PC-9 (cell line): ENCODE measurements at regions not wholly inside any gene's neighbourhood (a gene's known extent, or its start where the extent isn't known, plus 50 kb on each side); places are given as distances from the start of the nearest gene placed in this dataset.

Experiments
- BruUV-seq: library from RNA; stranded (reverse); fragments of 400-500 nt; replicated peaks from 2 replicates; lab custom pipeline; 2021; lab: Mats Ljungman, UMichigan
- CTCF ChIA-PET: fragments of 300-600 bp; sonication (Branson Sonifier 250); formaldehyde crosslinking; loops from one replicate; lab custom pipeline; 2022; ENCODE audit warnings: antibody characterized with exemption; lab: Charles Lee
- POLR2A ChIA-PET: fragments of 300-600 bp; sonication (Branson Sonifier 250); formaldehyde crosslinking; loops from one replicate; lab custom pipeline; 2022; ENCODE audit warnings: antibody characterized with exemption; ENCODE audit not compliant: unreplicated experiment; lab: Charles Lee
- DNase-seq, 2 experiments: peaks; one replicate each; pipeline versions ENCODE4 v3.0.0 to v3.0.0-alpha.2; 2015 to 2022; ENCODE audit warnings: mixed read lengths in 1 of 2
- H2AFZ ChIP-seq: fragments of 200-600 bp; sonication (generic); 2 replicates; pipeline ENCODE4 v1.8.1; 2017; ENCODE audit warnings: antibody characterized with exemption
- H3F3A ChIP-seq: fragments of 200-600 bp; sonication (generic); 2 replicates; pipeline ENCODE4 v1.8.1; 2017; ENCODE audit warnings: antibody characterized with exemption, mild to moderate bottlenecking, low read depth; ENCODE audit not compliant: insufficient read depth
- H3K27ac ChIP-seq: fragments of 200-600 bp; sonication (generic); 2 replicates; pipeline ENCODE4 v1.6.1; 2016; ENCODE audit warnings: mixed run types
- H3K27me3 ChIP-seq: fragments of 200-600 bp; sonication (generic); 2 replicates; pipeline ENCODE4 v1.6.1; 2016; ENCODE audit warnings: low read depth, mixed run types; ENCODE audit not compliant: insufficient read depth
- H3K36me3 ChIP-seq: fragments of 200-600 bp; sonication (generic); 2 replicates; pipeline ENCODE4 v1.6.1; 2016; ENCODE audit warnings: low read depth, mixed run types
- H3K4me1 ChIP-seq: fragments of 200-600 bp; sonication (generic); replicated peaks from 2 replicates; pipeline ENCODE4 v1.6.1; 2016; ENCODE audit warnings: mixed run types; ENCODE audit not compliant: insufficient read depth
- H3K4me2 ChIP-seq: fragments of 200-600 bp; sonication (generic); 2 replicates; pipeline ENCODE4 v1.6.1; 2017; ENCODE audit warnings: mixed run types
- H3K4me3 ChIP-seq: fragments of 200-600 bp; sonication (generic); 2 replicates; pipeline ENCODE4 v1.6.1; 2016; ENCODE audit warnings: mixed run types
- H3K79me2 ChIP-seq: fragments of 200-600 bp; sonication (generic); 2 replicates; pipeline ENCODE4 v1.6.1; 2017; ENCODE audit warnings: low read depth, mixed run types
- H3K9me2 ChIP-seq: fragments of 200-600 bp; sonication (generic); 2 replicates; pipeline ENCODE4 v1.8.1; 2017; ENCODE audit warnings: mild to moderate bottlenecking; ENCODE audit not compliant: insufficient read depth
- H3K9me3 ChIP-seq: fragments of 200-600 bp; sonication (generic); 2 replicates; pipeline ENCODE4 v1.8.1; 2016; ENCODE audit warnings: low read depth; ENCODE audit not compliant: insufficient read depth
- H4K20me1 ChIP-seq: fragments of 200-600 bp; sonication (generic); 2 replicates; pipeline ENCODE4 v1.8.1; 2017; ENCODE audit not compliant: insufficient read depth
- EZH2 ChIP-seq: fragments of 200-600 bp; sonication (generic); IDR thresholded peaks from 2 replicates; pipeline ENCODE4 v1.8.0; 2017; ENCODE audit warnings: antibody characterized with exemption, low read depth
- intact Hi-C: fragments of 100-400 bp; cut with micrococcal nuclease; formaldehyde crosslinking; loops from one replicate; pipeline ENCODE4 v1.10.0; 2022; ENCODE audit not compliant: unreplicated experiment
- TF ChIP-seq, protein P1 (sequence below): fragments of 200-600 bp; sonication (generic); conservative IDR thresholded peaks from 2 replicates; pipeline ENCODE4 v1.6.1; 2017; ENCODE audit warnings: mixed run types, antibody characterized with exemption, mild to moderate bottlenecking, moderate library complexity

DNA sequence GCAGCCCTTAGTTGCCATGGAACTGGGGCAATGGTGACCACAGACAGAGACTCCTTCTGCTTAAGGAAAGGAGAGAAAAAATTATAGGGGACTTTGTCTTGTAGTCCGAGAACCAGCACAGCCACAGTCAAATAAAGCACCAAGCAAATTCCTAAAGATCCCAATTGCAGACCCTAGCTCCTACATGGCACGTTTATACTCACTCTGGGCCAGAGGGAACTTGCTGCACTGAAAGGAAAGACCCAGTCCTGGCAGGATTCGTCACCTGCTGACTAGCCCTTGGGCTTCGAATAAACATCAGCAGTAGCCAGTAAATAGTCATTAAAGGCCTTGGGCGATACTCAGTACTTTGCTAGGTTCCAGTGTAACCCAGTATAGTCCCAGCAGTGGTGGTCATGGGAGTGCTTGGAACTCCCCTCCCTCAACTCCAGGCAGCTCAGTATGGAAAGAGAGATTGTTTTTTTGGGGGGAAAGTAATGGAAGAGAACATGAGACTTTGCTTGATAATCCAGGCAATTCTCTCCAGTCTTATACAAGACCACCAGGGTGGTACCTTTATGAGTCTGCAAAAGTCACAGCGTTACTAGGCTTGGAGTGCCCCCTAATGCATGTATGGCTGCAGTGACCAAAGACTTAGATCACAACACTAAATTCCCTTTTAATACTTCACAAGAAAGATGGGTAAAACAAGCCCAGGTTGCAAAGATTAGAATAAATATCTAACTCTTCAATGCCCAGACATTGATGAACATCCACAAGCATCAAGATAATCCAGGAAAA, 66.4 kb upstream of the AGTR1 start:
- no peak for TF ChIP-seq EZH2
- DNase-seq: no peak
- no peaks in the 10 kb centered on the region for H3K36me3 ChIP-seq
- H3K27me3 ChIP-seq: no peaks in the 10 kb centered on the region
- no peaks in the 10 kb centered on the region for H3K4me1 ChIP-seq
- H2AFZ ChIP-seq: no peak overlapping the region
- no peaks in the 10 kb centered on the region for H3K9me2 ChIP-seq
- no peaks in the 10 kb centered on the region for H3F3A ChIP-seq
- CTCF ChIA-PET: no interaction called here
- H3K4me2 ChIP-seq: no peak overlapping the region
- intact Hi-C loops: no loop called here
- no peaks in the 10 kb centered on the region for H3K9me3 ChIP-seq
- POLR2A ChIA-PET: no interaction called here
- H3K79me2 ChIP-seq: no peaks in the 10 kb centered on the region
- H3K4me3 ChIP-seq: no peak overlapping the region
- no TSS peak for BruUV-seq
- H3K27ac ChIP-seq: no peak overlapping the region
- no peaks in the 10 kb centered on the region for H4K20me1 ChIP-seq

DNA sequence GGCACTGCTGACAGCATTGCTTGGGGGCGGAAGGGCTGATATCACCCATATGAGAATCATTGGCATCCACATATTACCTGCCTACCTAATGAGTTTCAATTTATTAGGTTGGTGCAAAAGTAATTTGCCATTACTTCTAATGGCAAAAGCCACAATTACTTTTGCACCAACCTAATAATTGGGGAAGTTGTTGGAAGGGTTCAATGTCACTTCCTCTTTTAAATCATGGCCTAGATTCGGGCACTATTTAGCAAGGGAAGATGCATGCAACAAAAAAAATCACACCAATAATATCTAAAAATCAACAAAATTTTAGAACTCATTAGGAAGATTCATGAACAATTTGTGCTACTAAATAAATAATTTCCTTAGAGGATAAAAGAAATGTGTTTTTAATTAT, 56.0 kb upstream of the AGTR1 start:
- Histone ChIP-seq H3K36me3 (no peaks in the 10 kb centered on the region), H3K27me3 (no peaks in the 10 kb centered on the region), H3K9me3 (peaks cover 4% of the 10 kb centered on the region; the same call in 1 of the 2 replicates), H3K4me2 (no peak overlapping the region), H3K9me2 (no peaks in the 10 kb centered on the region), H2AFZ (no peak overlapping the region), H3K79me2 (no peaks in the 10 kb centered on the region), H3F3A (peaks cover 6% of the 10 kb centered on the region; the same call in 1 of the 2 replicates), H3K27ac (no peak overlapping the region), H3K4me3 (no peak overlapping the region), H4K20me1 (no peaks in the 10 kb centered on the region), H3K4me1 (peaks cover 20% of the 10 kb centered on the region)
- no peak for DNase-seq
- BruUV-seq: no TSS peak
- TF ChIP-seq, protein P1, sequence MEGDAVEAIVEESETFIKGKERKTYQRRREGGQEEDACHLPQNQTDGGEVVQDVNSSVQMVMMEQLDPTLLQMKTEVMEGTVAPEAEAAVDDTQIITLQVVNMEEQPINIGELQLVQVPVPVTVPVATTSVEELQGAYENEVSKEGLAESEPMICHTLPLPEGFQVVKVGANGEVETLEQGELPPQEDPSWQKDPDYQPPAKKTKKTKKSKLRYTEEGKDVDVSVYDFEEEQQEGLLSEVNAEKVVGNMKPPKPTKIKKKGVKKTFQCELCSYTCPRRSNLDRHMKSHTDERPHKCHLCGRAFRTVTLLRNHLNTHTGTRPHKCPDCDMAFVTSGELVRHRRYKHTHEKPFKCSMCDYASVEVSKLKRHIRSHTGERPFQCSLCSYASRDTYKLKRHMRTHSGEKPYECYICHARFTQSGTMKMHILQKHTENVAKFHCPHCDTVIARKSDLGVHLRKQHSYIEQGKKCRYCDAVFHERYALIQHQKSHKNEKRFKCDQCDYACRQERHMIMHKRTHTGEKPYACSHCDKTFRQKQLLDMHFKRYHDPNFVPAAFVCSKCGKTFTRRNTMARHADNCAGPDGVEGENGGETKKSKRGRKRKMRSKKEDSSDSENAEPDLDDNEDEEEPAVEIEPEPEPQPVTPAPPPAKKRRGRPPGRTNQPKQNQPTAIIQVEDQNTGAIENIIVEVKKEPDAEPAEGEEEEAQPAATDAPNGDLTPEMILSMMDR: no peak
- no peak for TF ChIP-seq EZH2
- intact Hi-C loops: no loop called here
- POLR2A ChIA-PET: no interaction called here
- CTCF ChIA-PET: no interaction called here

DNA sequence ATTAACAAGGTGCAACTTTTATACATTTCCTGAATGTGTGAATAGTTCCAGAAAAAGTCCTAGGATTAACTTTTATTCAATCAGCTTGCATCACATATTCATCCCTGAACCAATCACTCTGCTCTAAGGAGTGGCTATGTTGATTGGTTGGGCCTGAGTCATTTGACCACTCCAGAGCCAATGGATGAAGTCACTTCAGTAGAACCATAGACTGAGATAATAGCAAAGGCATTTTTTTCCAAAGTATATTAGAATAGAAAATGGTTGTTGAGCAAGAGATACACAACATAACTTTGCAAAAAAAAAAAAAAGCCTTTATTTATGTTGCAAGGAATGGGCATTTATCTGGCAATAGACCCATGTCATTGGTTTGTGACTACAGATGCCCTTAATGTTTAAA, 55.5 kb upstream of the AGTR1 start:
- Histone ChIP-seq H3F3A (peaks cover 6% of the 10 kb centered on the region; the same call in 1 of the 2 replicates), H3K4me1 (peaks cover 20% of the 10 kb centered on the region), H2AFZ (no peak overlapping the region), H3K36me3 (no peaks in the 10 kb centered on the region), H3K9me2 (no peaks in the 10 kb centered on the region), H3K9me3 (peaks cover 4% of the 10 kb centered on the region; the same call in 1 of the 2 replicates), H3K27me3 (no peaks in the 10 kb centered on the region), H3K27ac (peak overlapping the region; percentile 87), H3K79me2 (no peaks in the 10 kb centered on the region), H3K4me3 (no peak overlapping the region), H4K20me1 (no peaks in the 10 kb centered on the region), H3K4me2 (no peak overlapping the region)
- no peak for DNase-seq
- CTCF ChIA-PET: no interaction called here
- intact Hi-C loops: no loop called here
- TF ChIP-seq, protein P1: no peak
- TF ChIP-seq EZH2: no peak
- BruUV-seq: no TSS peak
- POLR2A ChIA-PET: interaction anchor here (1.0 kb wide), 1 partner anchor 300 kb away, joined by 3 read pairs; no protein-coding TSS in a partner anchor
